ENCODE measurements at regions not wholly inside any gene's neighbourhood (a gene's known extent, or its start where the extent isn't known, plus 50 kb on each side); places are given as distances from the start of the nearest gene placed in this dataset.

- no peak for TF ChIP-seq POLR2A (IDR thresholded peaks at IDR 0.05)
- no peak for TF ChIP-seq CTCF (IDR thresholded peaks at IDR 0.05)
Measured at GRCh38 chr15:60137711-60138396, 133.7 kb downstream of the FOXB1 start.
